ENCODE measurements at regions not wholly inside any gene's neighbourhood (a gene's known extent, or its start where the extent isn't known, plus 50 kb on each side); places are given as distances from the start of the nearest gene placed in this dataset.
A peak's percentile ranks its signal among the peaks of the same experiment; 100 is the strongest.

- no peak overlapping the region for H3K27ac ChIP-seq (ENCODE audit: low read length)
- DNase-seq: peak; percentile 34 to 56
These were observed 91.8 kb upstream of the TNC start for GRCh38 chr9:115209601-115210306.

GRCh38 chr9:115210699-115211098 lies 92.7 kb upstream of the TNC start:
- no peaks in the 10 kb centered on the region for H3K27me3 ChIP-seq (ENCODE audit: control insufficient read depth, insufficient read depth, low read length)
- 100% methylated on average over 1 of the region's 2 CpGs for WGBS (ENCODE audit: insufficient coverage, low lambda C conversion rate)
- H3K36me3 ChIP-seq (ENCODE audit: control insufficient read depth, insufficient read depth, low read length): no peaks in the 10 kb centered on the region
- H3K9me3 ChIP-seq (ENCODE audit: control insufficient read depth, low read depth, low read length): no peaks in the 10 kb centered on the region
- no peak overlapping the region for H3K27ac ChIP-seq (ENCODE audit: low read length)
- no peak for DNase-seq
- H3K4me1 ChIP-seq (ENCODE audit: control insufficient read depth, insufficient read depth, low read length): no peaks in the 10 kb centered on the region
- no peak overlapping the region for H3K4me3 ChIP-seq (ENCODE audit: low read length)

More at GRCh38 chr9:115209601-115210306, 91.8 kb upstream of the TNC start:
- Histone ChIP-seq H3K27me3 (ENCODE audit: control insufficient read depth, insufficient read depth, low read length) (no peaks in the 10 kb centered on the region), H3K4me3 (ENCODE audit: low read length) (no peak overlapping the region), H3K36me3 (ENCODE audit: control insufficient read depth, insufficient read depth, low read length) (no peaks in the 10 kb centered on the region), H3K9me3 (ENCODE audit: control insufficient read depth, low read depth, low read length) (no peaks in the 10 kb centered on the region), H3K4me1 (ENCODE audit: control insufficient read depth, insufficient read depth, low read length) (no peaks in the 10 kb centered on the region)
- WGBS (ENCODE audit: insufficient coverage, low lambda C conversion rate): no CpG with 5 or more reads among the region's 2 CpGs

GRCh38 chr9:115211413-115212124 lies 93.6 kb upstream of the TNC start:
- H3K4me1 ChIP-seq (ENCODE audit: control insufficient read depth, insufficient read depth, low read length): no peaks in the 10 kb centered on the region
- H3K4me3 ChIP-seq (ENCODE audit: low read length): no peak overlapping the region
- DNase-seq: no peak
- H3K36me3 ChIP-seq (ENCODE audit: control insufficient read depth, insufficient read depth, low read length): no peaks in the 10 kb centered on the region
- H3K27ac ChIP-seq (ENCODE audit: low read length): no peak overlapping the region
- WGBS (ENCODE audit: insufficient coverage, low lambda C conversion rate): no CpG with 5 or more reads among the region's 3 CpGs
- no peaks in the 10 kb centered on the region for H3K9me3 ChIP-seq (ENCODE audit: control insufficient read depth, low read depth, low read length)
- no peaks in the 10 kb centered on the region for H3K27me3 ChIP-seq (ENCODE audit: control insufficient read depth, insufficient read depth, low read length)

- H3K36me3 ChIP-seq (ENCODE audit: control insufficient read depth, insufficient read depth, low read length): no peaks in the 10 kb centered on the region
- no peak overlapping the region for H3K27ac ChIP-seq (ENCODE audit: low read length)
- no peaks in the 10 kb centered on the region for H3K9me3 ChIP-seq (ENCODE audit: control insufficient read depth, low read depth, low read length)
- no peak for DNase-seq
- no peak overlapping the region for H3K4me3 ChIP-seq (ENCODE audit: low read length)
- no peaks in the 10 kb centered on the region for H3K27me3 ChIP-seq (ENCODE audit: control insufficient read depth, insufficient read depth, low read length)
- H3K4me1 ChIP-seq (ENCODE audit: control insufficient read depth, insufficient read depth, low read length): no peaks in the 10 kb centered on the region
These were observed 94.2 kb upstream of the TNC start for GRCh38 chr9:115212125-115212605.

GRCh38 chr9:115212832-115213231 lies 94.9 kb upstream of the TNC start:
- no CpG with 5 or more reads among the region's 3 CpGs for WGBS (ENCODE audit: insufficient coverage, low lambda C conversion rate)
- Histone ChIP-seq H3K9me3 (ENCODE audit: control insufficient read depth, low read depth, low read length) (no peaks in the 10 kb centered on the region), H3K27ac (ENCODE audit: low read length) (no peak overlapping the region)

GRCh38 chr9:115213818-115214334 lies 95.9 kb upstream of the TNC start:
- no peak overlapping the region for H3K27ac ChIP-seq (ENCODE audit: low read length)
- no peaks in the 10 kb centered on the region for H3K9me3 ChIP-seq (ENCODE audit: control insufficient read depth, low read depth, low read length)
- peak; percentile 56 to 74 for DNase-seq
- H3K27me3 ChIP-seq (ENCODE audit: control insufficient read depth, insufficient read depth, low read length): no peaks in the 10 kb centered on the region
- H3K4me1 ChIP-seq (ENCODE audit: control insufficient read depth, insufficient read depth, low read length): no peaks in the 10 kb centered on the region
- WGBS (ENCODE audit: insufficient coverage, low lambda C conversion rate): 0% methylated on average over 1 of the region's 2 CpGs
- no peak overlapping the region for H3K4me3 ChIP-seq (ENCODE audit: low read length)
- no peaks in the 10 kb centered on the region for H3K36me3 ChIP-seq (ENCODE audit: control insufficient read depth, insufficient read depth, low read length)

More at GRCh38 chr9:115212832-115213231, 94.9 kb upstream of the TNC start:
- Histone ChIP-seq H3K4me1 (ENCODE audit: control insufficient read depth, insufficient read depth, low read length) (no peaks in the 10 kb centered on the region), H3K27me3 (ENCODE audit: control insufficient read depth, insufficient read depth, low read length) (no peaks in the 10 kb centered on the region), H3K4me3 (ENCODE audit: low read length) (no peak overlapping the region), H3K36me3 (ENCODE audit: control insufficient read depth, insufficient read depth, low read length) (no peaks in the 10 kb centered on the region)
- no peak for DNase-seq

- H3K36me3 ChIP-seq (ENCODE audit: control insufficient read depth, insufficient read depth, low read length): no peaks in the 10 kb centered on the region
- WGBS (ENCODE audit: insufficient coverage, low lambda C conversion rate): 91% methylated on average over 5 of the region's 6 CpGs
- H3K4me3 ChIP-seq (ENCODE audit: low read length): no peak overlapping the region
- no peaks in the 10 kb centered on the region for H3K9me3 ChIP-seq (ENCODE audit: control insufficient read depth, low read depth, low read length)
- no peak overlapping the region for H3K27ac ChIP-seq (ENCODE audit: low read length)
- no peak for DNase-seq
- no peaks in the 10 kb centered on the region for H3K27me3 ChIP-seq (ENCODE audit: control insufficient read depth, insufficient read depth, low read length)
- no peaks in the 10 kb centered on the region for H3K4me1 ChIP-seq (ENCODE audit: control insufficient read depth, insufficient read depth, low read length)
These were observed 98.9 kb upstream of the TNC start for GRCh38 chr9:115216873-115217272.

- H3K27me3 ChIP-seq (ENCODE audit: control insufficient read depth, insufficient read depth, low read length): peaks cover 2% of the 10 kb centered on the region
- no peak overlapping the region for H3K27ac ChIP-seq (ENCODE audit: low read length)
- no peak for DNase-seq
- H3K4me3 ChIP-seq (ENCODE audit: low read length): no peak overlapping the region
- H3K36me3 ChIP-seq (ENCODE audit: control insufficient read depth, insufficient read depth, low read length): no peaks in the 10 kb centered on the region
- no peaks in the 10 kb centered on the region for H3K4me1 ChIP-seq (ENCODE audit: control insufficient read depth, insufficient read depth, low read length)
- H3K9me3 ChIP-seq (ENCODE audit: control insufficient read depth, low read depth, low read length): no peaks in the 10 kb centered on the region
- WGBS (ENCODE audit: insufficient coverage, low lambda C conversion rate): no CpG with 5 or more reads among the region's 8 CpGs
These were observed 102.5 kb upstream of the TNC start for GRCh38 chr9:115220319-115221005.

- Histone ChIP-seq H3K4me1 (ENCODE audit: control insufficient read depth, insufficient read depth, low read length) (no peaks in the 10 kb centered on the region), H3K27ac (ENCODE audit: low read length) (no peak overlapping the region), H3K36me3 (ENCODE audit: control insufficient read depth, insufficient read depth, low read length) (no peaks in the 10 kb centered on the region), H3K4me3 (ENCODE audit: low read length) (no peak overlapping the region), H3K9me3 (ENCODE audit: control insufficient read depth, low read depth, low read length) (no peaks in the 10 kb centered on the region), H3K27me3 (ENCODE audit: control insufficient read depth, insufficient read depth, low read length) (peaks cover 2% of the 10 kb centered on the region)
- DNase-seq: no peak
- no CpG with 5 or more reads among the region's 3 CpGs for WGBS (ENCODE audit: insufficient coverage, low lambda C conversion rate)
These were observed 105.5 kb upstream of the TNC start for GRCh38 chr9:115223471-115223870.

GRCh38 chr9:115225459-115226116 lies 107.6 kb upstream of the TNC start:
- H3K27me3 ChIP-seq (ENCODE audit: control insufficient read depth, insufficient read depth, low read length): peaks cover 2% of the 10 kb centered on the region
- no peak overlapping the region for H3K27ac ChIP-seq (ENCODE audit: low read length)
- no peaks in the 10 kb centered on the region for H3K36me3 ChIP-seq (ENCODE audit: control insufficient read depth, insufficient read depth, low read length)
- H3K4me1 ChIP-seq (ENCODE audit: control insufficient read depth, insufficient read depth, low read length): no peaks in the 10 kb centered on the region
- no peaks in the 10 kb centered on the region for H3K9me3 ChIP-seq (ENCODE audit: control insufficient read depth, low read depth, low read length)
- H3K4me3 ChIP-seq (ENCODE audit: low read length): no peak overlapping the region
- WGBS (ENCODE audit: insufficient coverage, low lambda C conversion rate): no CpG with 5 or more reads among the region's 3 CpGs
- no peak for DNase-seq

Data from large intestine (tissue), 3 donors.